GM12865 (cell line): ENCODE measurements at regions not wholly inside any gene's neighbourhood (a gene's known extent, or its start where the extent isn't known, plus 50 kb on each side); places are given as distances from the start of the nearest gene placed in this dataset.

Source experiments
- DNase-seq: peaks from one replicate; pipeline ENCODE4 v3.0.0; 2010; ENCODE audit warnings: low read depth
- H3K4me3 ChIP-seq: 2 replicates; pipeline ENCODE4 v1.5.1; 2011; ENCODE audit warnings: mild to moderate bottlenecking, low read depth, low read length, control low read depth
- CTCF ChIP-seq: IDR thresholded peaks from 2 replicates; pipeline ENCODE4 v1.5.1; 2011; ENCODE audit warnings: low read length, control low read depth, low read depth, inconsistent platforms; ENCODE audit not compliant: insufficient read depth; ENCODE audit errors: missing control alignments

DNA sequence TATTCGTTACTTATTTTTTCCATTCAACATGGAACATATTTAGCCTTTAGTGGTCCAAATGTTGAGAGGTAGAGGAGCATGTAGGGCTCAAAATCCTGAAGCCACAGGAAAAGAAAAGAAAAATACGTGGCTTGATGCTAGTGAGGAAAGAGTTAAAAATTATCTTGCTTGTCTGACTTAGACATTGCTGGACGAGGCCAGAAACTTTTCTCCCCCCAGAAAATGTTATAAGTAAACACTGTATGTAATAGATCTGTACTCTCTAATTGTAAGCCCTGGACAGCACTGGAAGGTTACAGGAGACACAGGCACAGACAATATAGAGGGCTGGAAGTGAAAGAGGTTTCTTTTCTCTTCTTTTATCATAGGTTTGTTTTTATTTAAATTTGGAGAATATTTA lies 165.6 kb downstream of the ZFP64 start:
- no peak for TF ChIP-seq CTCF
- no peak overlapping the region for H3K4me3 ChIP-seq
- no peak for DNase-seq

- no peak for DNase-seq
- H3K4me3 ChIP-seq, result no peak overlapping the region
- no peak for TF ChIP-seq CTCF
Measured at GRCh38 chr20:52019313-52019712, 172.3 kb downstream of the ZFP64 start.

- no peak for TF ChIP-seq CTCF
- DNase-seq, result no peak
- no peak overlapping the region for H3K4me3 ChIP-seq
Measured at GRCh38 chr20:52017669-52018317, 173.8 kb downstream of the ZFP64 start.

DNA sequence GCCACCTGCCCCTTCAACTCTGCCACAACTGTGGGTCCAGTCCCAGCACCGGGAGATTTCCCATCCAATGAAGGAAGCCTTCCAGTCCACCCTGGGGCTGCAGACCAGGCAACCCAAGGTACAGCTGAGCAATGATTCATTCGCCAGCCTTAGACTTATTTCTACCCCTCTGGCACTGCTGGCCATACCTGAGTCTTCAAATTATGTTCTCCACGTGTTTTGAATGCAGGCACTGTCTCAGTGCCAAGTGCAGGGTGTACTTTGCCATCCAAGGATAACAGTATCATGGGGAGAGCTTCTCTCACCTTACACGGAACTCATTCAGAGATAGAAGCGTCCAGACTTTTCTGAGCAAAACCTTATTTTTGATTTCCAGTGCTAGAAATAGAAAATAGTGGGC lies 175.6 kb downstream of the ZFP64 start:
- no peak for DNase-seq
- no peak overlapping the region for H3K4me3 ChIP-seq
- TF ChIP-seq CTCF, result no peak

GRCh38 chr20:52015155-52015554 lies 176.4 kb downstream of the ZFP64 start:
- TF ChIP-seq CTCF, result no peak
- H3K4me3 ChIP-seq, result no peak overlapping the region
- no peak for DNase-seq

DNA sequence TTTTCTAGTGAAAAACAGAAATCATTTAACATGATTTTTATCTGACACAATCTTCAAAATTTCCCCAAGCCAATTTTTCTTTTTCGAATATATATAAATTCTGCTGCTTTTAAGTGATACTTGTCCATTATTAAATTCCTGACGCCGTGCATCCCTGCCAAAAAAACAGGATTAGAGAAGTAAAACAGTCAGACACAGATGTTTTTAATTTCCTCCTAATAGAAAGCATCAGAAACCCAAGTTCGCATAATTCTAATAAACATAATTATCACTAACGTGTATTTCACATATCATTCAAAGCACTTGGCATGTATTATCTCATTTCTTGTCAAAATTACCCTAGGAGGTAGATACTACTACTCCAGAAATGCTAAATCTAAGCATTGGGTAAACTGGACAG lies 179.5 kb downstream of the ZFP64 start:
- no peak for TF ChIP-seq CTCF
- no peak for DNase-seq
- no peak overlapping the region for H3K4me3 ChIP-seq

- no peak for DNase-seq
- no peak for TF ChIP-seq CTCF
- no peak overlapping the region for H3K4me3 ChIP-seq
Measured at GRCh38 chr20:52011093-52011492, 180.5 kb downstream of the ZFP64 start.
